ENCODE measurements at regions not wholly inside any gene's neighbourhood (a gene's known extent, or its start where the extent isn't known, plus 50 kb on each side); places are given as distances from the start of the nearest gene placed in this dataset.
A peak's percentile ranks its signal among the peaks of the same experiment; 100 is the strongest.

DNA sequence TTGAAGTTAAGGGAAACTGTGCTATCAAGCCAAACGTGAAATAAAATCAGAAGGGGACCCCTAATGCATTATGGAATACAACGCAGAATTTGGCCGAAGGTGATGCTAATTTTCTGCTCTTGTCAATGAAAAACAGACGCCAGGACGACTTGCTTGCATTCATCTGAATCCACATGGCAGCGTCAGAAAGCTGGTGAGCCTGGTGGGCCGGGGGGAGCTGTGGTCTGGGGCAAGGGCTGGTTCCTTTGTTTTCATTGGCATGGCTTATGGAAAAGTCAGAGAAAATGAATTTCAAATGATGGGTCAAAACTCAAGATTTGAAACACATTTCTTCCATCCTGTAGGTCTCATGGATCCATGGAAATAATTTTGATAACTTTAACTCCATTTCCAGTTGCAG is 86.4 kb upstream of the RUNX1 start:
- Mint-ChIP-seq H3K4me3 (no peak overlapping the region), H3K36me3 (no peaks in the 10 kb centered on the region), H3K27me3 (no peaks in the 10 kb centered on the region), H3K9me3 (ENCODE audit: low read depth) (peaks cover 2% of the 10 kb centered on the region), H3K4me1 (ENCODE audit: low read depth) (peaks cover 31% of the 10 kb centered on the region), H3K27ac (no peak overlapping the region)

DNA sequence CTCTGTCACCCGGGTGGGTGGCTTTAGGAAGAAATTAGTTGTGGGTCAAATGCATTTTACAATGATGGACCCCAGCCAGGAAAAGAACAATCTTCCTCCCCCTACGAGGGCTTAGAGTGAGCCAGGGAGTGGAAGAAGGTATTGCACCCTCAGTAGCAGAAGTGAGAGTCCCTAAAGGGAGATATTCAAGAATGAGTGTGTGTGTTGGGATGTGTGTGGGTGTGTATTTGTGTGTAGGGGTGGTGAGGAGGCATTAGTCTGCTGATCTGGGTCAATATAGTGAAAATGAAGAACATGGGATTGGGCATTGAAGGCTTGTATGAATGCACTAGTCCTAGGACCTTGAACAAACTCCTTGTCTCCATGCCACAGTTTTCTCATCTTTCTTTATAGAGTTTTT is 85.2 kb upstream of the RUNX1 start:
- Mint-ChIP-seq H3K27me3 (no peaks in the 10 kb centered on the region), H3K27ac (no peak overlapping the region), H3K4me3 (no peak overlapping the region), H3K9me3 (ENCODE audit: low read depth) (peaks cover 6% of the 10 kb centered on the region), H3K4me1 (ENCODE audit: low read depth) (peaks cover 20% of the 10 kb centered on the region), H3K36me3 (no peaks in the 10 kb centered on the region)

DNA sequence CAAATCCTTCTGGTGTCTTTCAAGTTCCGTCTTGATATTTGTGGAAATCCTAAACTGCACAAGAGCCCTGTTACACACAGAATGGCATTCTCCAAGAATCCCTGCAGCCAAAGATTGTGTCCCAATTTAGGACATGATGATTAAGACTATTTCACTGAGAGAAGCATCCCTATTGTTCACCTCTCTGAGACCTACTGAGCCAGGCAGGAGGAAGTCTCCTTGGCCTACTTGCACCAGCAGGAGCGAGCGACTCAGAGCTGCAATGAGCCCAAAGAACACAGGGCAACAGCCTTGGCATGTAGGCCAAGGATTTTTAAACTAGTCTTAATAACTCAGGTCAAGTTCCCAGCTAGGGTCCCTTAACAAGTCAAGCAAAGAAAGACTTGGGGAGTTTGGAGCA is 79.4 kb upstream of the RUNX1 start:
- Mint-ChIP-seq H3K27ac (no peak overlapping the region), H3K36me3 (no peaks in the 10 kb centered on the region), H3K27me3 (no peaks in the 10 kb centered on the region), H3K4me1 (ENCODE audit: low read depth) (no peaks in the 10 kb centered on the region), H3K4me3 (no peak overlapping the region), H3K9me3 (ENCODE audit: low read depth) (peaks cover 10% of the 10 kb centered on the region)

DNA sequence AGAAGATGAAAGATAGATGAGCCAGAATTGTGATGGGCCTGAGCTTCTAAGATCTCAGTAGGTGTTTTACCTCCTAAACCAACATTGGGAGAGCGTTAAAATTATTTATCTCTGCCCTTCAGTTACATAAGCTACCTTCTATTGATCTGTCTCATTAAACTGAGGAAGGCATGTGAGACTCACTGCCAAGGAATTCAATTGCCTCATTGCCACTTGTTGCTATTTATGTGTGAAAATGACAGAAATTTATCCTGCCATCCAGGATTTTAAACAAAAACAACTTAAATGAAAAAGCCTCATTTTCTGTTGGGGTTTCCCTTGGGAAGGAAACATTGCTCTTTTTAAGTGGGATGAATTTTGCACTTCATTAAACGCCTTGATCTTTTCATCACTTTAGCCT is 78.7 kb upstream of the RUNX1 start:
- Mint-ChIP-seq H3K27me3 (no peaks in the 10 kb centered on the region), H3K4me3 (no peak overlapping the region), H3K27ac (no peak overlapping the region), H3K36me3 (no peaks in the 10 kb centered on the region), H3K4me1 (ENCODE audit: low read depth) (no peaks in the 10 kb centered on the region), H3K9me3 (ENCODE audit: low read depth) (peaks cover 10% of the 10 kb centered on the region)

DNA sequence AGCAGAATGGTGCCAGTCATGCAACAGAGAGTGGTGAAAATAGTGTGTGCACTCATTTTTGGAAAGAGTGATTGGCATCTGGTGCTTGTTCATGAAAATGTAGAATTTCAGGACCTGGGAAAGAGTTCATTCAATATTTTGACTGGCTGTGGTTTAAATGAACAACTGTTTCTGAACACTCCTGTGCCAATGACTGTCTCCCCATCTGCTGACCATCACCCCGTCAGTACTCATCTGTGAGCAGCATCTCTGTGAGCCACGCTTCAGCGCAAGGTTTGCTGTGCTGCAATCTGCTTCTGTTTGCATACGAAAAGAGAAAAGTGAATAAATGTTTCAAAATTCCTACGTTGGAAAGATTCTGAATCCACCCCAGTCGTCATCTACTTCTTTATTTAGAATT is 77.9 kb upstream of the RUNX1 start:
- Mint-ChIP-seq H3K36me3 (no peaks in the 10 kb centered on the region), H3K27me3 (no peaks in the 10 kb centered on the region), H3K9me3 (ENCODE audit: low read depth) (peaks cover 10% of the 10 kb centered on the region), H3K4me3 (no peak overlapping the region), H3K27ac (no peak overlapping the region), H3K4me1 (ENCODE audit: low read depth) (no peaks in the 10 kb centered on the region)

DNA sequence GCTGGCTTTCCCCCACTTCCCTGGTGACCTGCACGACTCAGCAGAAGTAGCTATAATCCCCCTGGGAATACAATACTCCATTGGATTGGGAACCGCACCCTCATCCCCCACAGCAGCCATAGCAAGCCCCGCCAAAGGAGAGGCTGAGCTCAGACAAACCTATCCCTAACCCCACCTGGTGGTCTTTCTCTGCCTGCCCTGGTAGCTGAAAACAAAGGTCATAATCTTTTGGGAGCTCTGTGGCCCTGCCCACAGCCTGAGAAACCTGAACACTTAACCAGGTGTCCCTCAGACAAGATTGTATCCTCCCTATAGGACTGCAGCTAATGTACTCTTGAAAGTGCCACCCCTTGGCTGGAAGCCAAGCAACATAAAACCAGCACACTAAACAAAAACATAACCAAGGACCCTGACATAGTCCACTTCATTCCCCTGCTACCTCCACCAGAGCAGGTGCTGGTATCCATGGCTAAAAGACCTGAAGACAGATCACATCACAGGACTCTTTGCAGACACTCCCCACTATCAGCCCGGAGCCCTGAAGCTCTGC is 71.6 kb upstream of the RUNX1 start:
- no peaks in the 10 kb centered on the region for H3K4me1 Mint-ChIP-seq (ENCODE audit: low read depth)
- peak overlapping the region; percentile 7 for H3K27ac Mint-ChIP-seq

DNA sequence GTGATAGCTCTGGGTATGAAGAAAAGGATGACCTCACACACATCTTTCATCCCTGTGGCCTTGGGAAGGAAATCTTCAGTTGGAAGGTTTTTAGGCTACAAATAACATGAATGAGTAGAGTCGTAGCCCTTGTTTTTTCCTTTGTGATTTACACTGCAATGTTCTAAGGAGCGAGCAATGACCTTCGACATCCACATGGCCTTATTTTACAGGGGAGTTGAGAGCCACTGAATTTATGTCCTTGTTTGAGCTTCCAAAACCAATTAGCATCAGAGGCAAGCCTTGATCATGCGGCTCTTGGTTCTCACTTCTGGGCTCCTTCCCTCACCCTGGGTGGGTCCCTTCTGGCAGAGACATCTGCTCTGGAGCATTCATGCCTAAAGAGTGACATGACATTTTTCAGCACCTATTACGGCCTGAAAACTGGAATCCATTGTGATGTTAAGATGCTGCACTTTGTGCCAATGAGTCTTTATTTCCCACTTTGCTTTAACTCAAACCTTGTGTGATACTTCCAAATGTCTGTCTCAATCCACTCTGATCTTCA is 70.5 kb upstream of the RUNX1 start:
- H3K27ac Mint-ChIP-seq = no peak overlapping the region
- no peak overlapping the region for H3K4me3 Mint-ChIP-seq
- no peaks in the 10 kb centered on the region for H3K27me3 Mint-ChIP-seq
- H3K36me3 Mint-ChIP-seq = no peaks in the 10 kb centered on the region
- H3K9me3 Mint-ChIP-seq (ENCODE audit: low read depth) = no peaks in the 10 kb centered on the region
- H3K4me1 Mint-ChIP-seq (ENCODE audit: low read depth) = no peaks in the 10 kb centered on the region

More for the DNA sequence above, 71.6 kb upstream of the RUNX1 start:
- no peaks in the 10 kb centered on the region for H3K36me3 Mint-ChIP-seq
- H3K9me3 Mint-ChIP-seq (ENCODE audit: low read depth) = peaks cover 4% of the 10 kb centered on the region
- no peak overlapping the region for H3K4me3 Mint-ChIP-seq
- no peaks in the 10 kb centered on the region for H3K27me3 Mint-ChIP-seq

DNA sequence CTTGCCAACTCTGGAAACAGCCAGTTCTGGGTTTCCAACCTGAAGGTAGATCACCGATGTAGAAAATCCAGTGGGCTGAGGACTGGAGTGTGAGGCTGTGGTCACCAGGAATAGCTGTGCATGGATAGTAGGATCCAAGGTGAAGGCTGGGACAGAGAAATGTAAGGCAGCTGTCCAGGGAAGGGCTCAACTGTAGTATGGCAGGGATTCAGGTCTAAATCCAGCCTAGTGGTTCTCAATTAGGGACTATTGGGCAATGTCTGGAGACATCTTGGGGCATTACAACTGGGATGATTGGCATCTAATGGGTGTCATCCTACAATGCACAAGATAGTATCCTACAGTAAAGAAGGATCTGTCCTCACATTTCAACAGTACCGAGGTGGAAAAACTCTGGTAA is 67.7 kb upstream of the RUNX1 start:
- Mint-ChIP-seq H3K9me3 (ENCODE audit: low read depth) (peaks cover 3% of the 10 kb centered on the region), H3K27ac (no peak overlapping the region), H3K27me3 (no peaks in the 10 kb centered on the region), H3K36me3 (no peaks in the 10 kb centered on the region), H3K4me1 (ENCODE audit: low read depth) (peaks cover 8% of the 10 kb centered on the region), H3K4me3 (no peak overlapping the region)

DNA sequence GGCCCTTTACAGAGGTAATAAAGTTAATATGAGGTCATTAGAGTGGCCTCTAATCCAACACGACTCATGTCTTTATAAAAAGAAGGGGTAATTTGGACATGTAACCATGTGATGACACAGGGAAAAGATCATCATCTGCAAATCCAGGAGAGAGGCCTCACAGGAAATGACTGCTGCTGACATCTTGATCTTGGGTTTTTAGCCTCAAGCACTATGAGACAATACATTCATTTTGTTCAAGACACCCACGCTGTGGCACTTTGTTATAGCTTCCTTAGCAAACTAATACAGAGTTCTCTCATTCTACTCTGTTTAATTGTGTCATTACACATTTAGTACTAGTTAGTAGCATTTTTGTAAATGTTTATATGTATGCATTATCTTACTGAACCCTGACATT is 64.0 kb upstream of the RUNX1 start:
- Mint-ChIP-seq H3K4me1 (ENCODE audit: low read depth) (peaks cover 8% of the 10 kb centered on the region), H3K27me3 (no peaks in the 10 kb centered on the region), H3K36me3 (no peaks in the 10 kb centered on the region), H3K27ac (no peak overlapping the region), H3K4me3 (no peak overlapping the region), H3K9me3 (ENCODE audit: low read depth) (peaks cover 3% of the 10 kb centered on the region)

DNA sequence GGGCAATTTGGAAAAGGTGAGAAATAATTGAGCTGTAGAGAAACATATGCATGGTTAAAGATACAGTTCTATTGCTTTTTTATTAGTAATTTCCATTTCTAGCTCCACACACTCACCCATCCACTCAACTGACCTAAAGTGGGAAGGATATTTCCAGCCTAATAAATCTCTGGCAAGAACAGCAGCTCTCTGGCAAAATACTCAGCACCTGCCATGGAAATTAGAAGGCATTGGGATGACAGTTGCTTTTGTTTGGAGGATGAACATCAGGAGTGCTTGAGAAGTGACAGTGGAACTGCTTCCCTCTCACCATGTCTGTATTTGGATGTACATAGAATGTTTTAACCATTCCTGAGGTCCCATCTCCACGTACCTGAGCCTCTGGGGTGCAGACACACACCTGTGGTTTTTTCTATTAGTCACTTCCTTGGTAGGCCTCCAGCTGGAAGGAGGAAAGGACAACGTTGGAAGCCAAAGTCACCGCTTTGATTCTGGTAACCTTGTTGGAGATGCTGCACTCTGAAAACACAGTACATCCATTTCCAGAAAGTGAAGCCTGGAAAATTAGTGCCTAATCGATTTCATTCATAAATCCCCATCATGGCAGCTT is 62.3 kb upstream of the RUNX1 start:
- peaks cover 3% of the 10 kb centered on the region for H3K9me3 Mint-ChIP-seq (ENCODE audit: low read depth)
- no peaks in the 10 kb centered on the region for H3K27me3 Mint-ChIP-seq
- peaks cover 8% of the 10 kb centered on the region for H3K4me1 Mint-ChIP-seq (ENCODE audit: low read depth)
- H3K4me3 Mint-ChIP-seq = no peak overlapping the region
- H3K27ac Mint-ChIP-seq = no peak overlapping the region
- H3K36me3 Mint-ChIP-seq = no peaks in the 10 kb centered on the region

DNA sequence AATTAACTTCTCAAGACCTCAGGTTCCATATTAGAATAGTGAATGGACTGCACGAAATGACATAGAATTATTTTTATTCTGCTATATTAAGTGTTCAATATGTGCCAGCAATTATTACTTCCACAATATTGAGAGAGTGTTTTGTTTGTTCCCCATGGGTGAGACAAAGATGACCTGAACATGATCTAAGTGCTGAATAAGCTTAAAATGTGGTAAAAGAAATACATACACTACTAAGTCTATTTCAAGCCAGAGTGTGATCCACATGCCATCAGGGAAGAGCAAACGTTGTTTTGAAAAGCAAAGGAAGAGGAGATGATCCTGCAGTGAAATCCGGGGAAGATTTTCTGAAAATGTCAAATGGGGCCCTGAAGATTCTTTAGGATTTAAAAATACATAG is 59.8 kb upstream of the RUNX1 start:
- H3K27me3 Mint-ChIP-seq = no peaks in the 10 kb centered on the region
- H3K27ac Mint-ChIP-seq = no peak overlapping the region
- H3K9me3 Mint-ChIP-seq (ENCODE audit: low read depth) = peaks cover 3% of the 10 kb centered on the region
- peaks cover 8% of the 10 kb centered on the region for H3K4me1 Mint-ChIP-seq (ENCODE audit: low read depth)
- no peak overlapping the region for H3K4me3 Mint-ChIP-seq
- H3K36me3 Mint-ChIP-seq = no peaks in the 10 kb centered on the region

DNA sequence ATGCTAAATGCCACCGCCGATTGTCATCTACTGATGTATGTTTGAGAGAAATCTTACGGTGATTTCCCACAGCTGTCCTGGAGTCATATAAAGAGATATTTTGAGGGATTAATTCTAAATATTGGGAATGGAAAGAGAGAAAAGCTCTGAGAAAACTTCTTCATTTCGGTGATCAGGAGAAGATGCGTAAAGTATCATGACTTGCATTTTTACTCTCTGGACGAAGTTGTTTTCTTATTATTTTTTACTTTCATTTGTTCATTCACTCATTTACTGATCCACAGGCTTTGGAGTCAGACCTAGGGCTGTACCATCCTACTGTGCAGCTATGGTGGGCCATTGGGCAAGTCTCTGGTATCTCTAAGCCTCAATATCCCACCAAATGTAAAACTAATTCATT is 58.4 kb upstream of the RUNX1 start:
- H3K4me1 Mint-ChIP-seq (ENCODE audit: low read depth) = no peaks in the 10 kb centered on the region
- no peaks in the 10 kb centered on the region for H3K27me3 Mint-ChIP-seq
- no peaks in the 10 kb centered on the region for H3K36me3 Mint-ChIP-seq
- H3K27ac Mint-ChIP-seq = no peak overlapping the region
- H3K4me3 Mint-ChIP-seq = no peak overlapping the region
- H3K9me3 Mint-ChIP-seq (ENCODE audit: low read depth) = no peaks in the 10 kb centered on the region

DNA sequence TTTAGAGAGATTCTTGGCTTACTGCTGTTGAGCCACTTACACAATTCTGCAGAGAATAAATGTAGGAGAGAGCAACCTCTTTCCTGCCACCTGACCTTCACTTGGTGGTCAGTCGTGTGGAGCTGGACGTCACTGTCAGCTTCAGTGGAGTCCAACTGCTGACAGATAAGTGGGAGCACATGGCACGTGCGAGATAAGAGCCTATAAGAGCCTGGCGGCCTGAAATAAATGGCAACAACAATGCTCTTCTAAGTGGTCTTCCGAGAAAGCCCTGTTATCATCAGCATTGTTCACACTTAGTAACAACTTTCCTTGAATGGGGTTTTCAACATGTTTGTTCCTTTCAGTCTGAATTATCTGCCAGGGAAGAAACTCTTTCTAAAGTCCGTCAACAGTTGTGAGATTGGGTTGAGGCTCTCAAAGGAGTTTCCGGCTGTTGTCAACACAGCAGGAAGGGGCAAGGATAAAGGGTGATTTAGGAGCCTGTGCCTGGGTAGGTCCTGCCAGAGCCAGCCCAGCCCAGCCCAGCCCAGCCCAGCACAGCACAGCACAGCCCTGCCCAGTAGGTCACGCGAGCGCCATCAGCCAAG is 57.2 kb upstream of the RUNX1 start:
- H3K4me3 Mint-ChIP-seq = no peak overlapping the region
- no peaks in the 10 kb centered on the region for H3K9me3 Mint-ChIP-seq (ENCODE audit: low read depth)
- no peaks in the 10 kb centered on the region for H3K27me3 Mint-ChIP-seq
- no peak overlapping the region for H3K27ac Mint-ChIP-seq
- H3K4me1 Mint-ChIP-seq (ENCODE audit: low read depth) = no peaks in the 10 kb centered on the region
- no peaks in the 10 kb centered on the region for H3K36me3 Mint-ChIP-seq

DNA sequence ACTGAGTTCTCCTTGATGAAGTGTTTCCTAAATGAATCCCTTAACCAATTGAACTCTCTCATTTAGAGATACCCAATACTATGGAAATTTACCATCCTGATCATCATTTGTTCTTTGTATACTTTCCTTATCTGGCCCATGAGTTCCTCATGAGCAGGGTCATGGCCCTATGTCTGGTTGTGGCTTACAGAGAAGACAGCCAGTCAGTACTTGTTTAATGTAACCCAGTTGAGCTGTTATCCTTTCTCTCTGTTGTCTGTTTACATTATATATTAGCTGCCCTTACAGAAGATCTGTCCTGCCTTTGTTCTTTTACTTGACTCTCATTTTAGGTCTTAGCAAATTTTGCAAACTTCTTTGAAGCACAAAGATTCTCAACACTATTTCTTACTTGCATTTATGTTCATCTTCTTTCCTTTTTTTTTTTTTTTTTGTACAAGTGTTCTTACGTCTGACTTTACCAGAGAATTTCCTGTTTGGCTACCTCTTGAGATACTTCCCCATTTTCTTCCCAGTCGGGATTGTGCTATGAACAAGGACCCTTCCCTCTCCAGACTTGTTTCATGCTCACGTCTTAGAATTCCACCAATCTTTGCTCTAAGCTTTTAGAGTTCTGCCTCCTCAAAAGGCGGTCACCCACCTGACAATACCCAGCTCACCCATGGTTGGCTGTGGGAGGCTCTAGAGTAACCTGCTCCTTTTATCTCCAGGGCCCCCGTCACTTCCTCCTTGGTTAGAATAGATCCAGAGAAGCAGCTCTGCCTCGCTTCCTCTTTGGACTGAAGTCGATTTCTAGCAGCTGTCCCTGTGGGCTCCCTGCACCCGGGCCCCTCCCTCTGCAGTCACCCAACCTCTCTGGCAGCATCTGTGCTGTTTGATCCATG is 53.6 kb upstream of the RUNX1 start:
- no peak overlapping the region for H3K4me3 Mint-ChIP-seq
- no peak overlapping the region for H3K27ac Mint-ChIP-seq
- no peaks in the 10 kb centered on the region for H3K9me3 Mint-ChIP-seq (ENCODE audit: low read depth)
- no peaks in the 10 kb centered on the region for H3K36me3 Mint-ChIP-seq
- no peaks in the 10 kb centered on the region for H3K4me1 Mint-ChIP-seq (ENCODE audit: low read depth)
- H3K27me3 Mint-ChIP-seq = no peaks in the 10 kb centered on the region

DNA sequence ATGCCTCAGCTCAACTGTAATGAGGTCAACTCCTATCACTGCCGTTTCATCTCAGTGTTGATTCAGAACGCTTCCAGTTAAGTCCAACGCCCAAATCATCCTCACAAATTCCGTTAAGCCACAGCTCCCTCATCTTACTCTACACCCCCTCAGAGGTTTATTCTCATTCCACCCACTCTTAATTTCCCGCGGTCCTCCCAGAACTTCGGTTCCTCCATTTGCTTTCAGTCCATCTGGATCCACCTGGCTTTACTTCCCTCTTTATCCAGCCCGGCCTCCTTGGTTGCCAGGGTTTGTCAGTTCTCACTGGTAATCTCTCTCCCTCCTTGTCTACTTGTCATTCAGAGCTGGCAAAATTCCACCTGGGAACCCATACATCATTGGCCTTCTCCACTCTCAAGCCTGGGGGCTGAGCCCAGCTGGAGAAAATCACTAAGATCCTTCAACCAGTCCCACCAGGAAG is 51.3 kb upstream of the RUNX1 start:
- Mint-ChIP-seq H3K4me3 (no peak overlapping the region), H3K27me3 (no peaks in the 10 kb centered on the region), H3K36me3 (no peaks in the 10 kb centered on the region)

More for the DNA sequence above, 51.3 kb upstream of the RUNX1 start:
- Mint-ChIP-seq H3K27ac (no peak overlapping the region), H3K9me3 (ENCODE audit: low read depth) (no peaks in the 10 kb centered on the region), H3K4me1 (ENCODE audit: low read depth) (peaks cover 19% of the 10 kb centered on the region)

All from activated naive CD8-positive, alpha-beta T cell (primary cell).